ENCODE measurements at regions not wholly inside any gene's neighbourhood (a gene's known extent, or its start where the extent isn't known, plus 50 kb on each side); places are given as distances from the start of the nearest gene placed in this dataset.

GRCh38 chr11:115626414-115626813 is 122.2 kb upstream of the CADM1 start:
- Histone ChIP-seq H3K27ac (ENCODE audit: low read depth, low read length) (no peak overlapping the region), H3K4me3 (ENCODE audit: low read depth, low read length) (no peak overlapping the region), H3K4me1 (ENCODE audit: control insufficient read depth, insufficient read depth, low read length) (peaks cover 7% of the 10 kb centered on the region; the same call in 1 of the 2 replicates), H3K9me3 (ENCODE audit: control insufficient read depth, insufficient read depth, low read length) (no peaks in the 10 kb centered on the region), H3K9ac (ENCODE audit: low read depth, low read length) (no peak overlapping the region), H3K36me3 (ENCODE audit: control insufficient read depth, insufficient read depth, low read length) (no peaks in the 10 kb centered on the region), H3K27me3 (ENCODE audit: control insufficient read depth, insufficient read depth, low read length) (no peaks in the 10 kb centered on the region)

DNA sequence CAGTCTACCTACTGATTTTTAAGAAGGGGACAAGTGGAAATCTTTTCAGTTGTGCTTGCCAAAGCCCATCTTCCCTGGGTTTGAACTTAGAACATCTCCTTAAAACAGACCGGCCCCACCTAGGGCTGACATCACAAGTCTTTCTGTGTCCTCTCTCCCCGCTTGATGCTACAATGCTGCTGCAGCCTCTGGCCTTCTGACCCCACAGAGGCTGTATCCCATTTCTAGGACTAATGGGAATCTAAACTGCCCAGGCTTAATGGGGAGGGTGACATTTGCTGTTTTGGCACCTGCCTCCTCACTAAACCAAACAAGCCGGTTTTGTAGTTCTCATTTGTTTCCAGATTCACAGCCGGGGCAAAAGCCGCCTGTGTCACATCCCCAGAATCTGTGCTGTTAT is 121.3 kb upstream of the CADM1 start:
- Histone ChIP-seq H3K4me3 (ENCODE audit: low read depth, low read length) (no peak overlapping the region), H3K9ac (ENCODE audit: low read depth, low read length) (no peak overlapping the region), H3K9me3 (ENCODE audit: control insufficient read depth, insufficient read depth, low read length) (no peaks in the 10 kb centered on the region), H3K27ac (ENCODE audit: low read depth, low read length) (no peak overlapping the region), H3K4me1 (ENCODE audit: control insufficient read depth, insufficient read depth, low read length) (peaks cover 6% of the 10 kb centered on the region; the same call in 1 of the 2 replicates), H3K36me3 (ENCODE audit: control insufficient read depth, insufficient read depth, low read length) (no peaks in the 10 kb centered on the region), H3K27me3 (ENCODE audit: control insufficient read depth, insufficient read depth, low read length) (no peaks in the 10 kb centered on the region)

GRCh38 chr11:115624065-115624464 is 119.8 kb upstream of the CADM1 start:
- no peak overlapping the region for H3K9ac ChIP-seq (ENCODE audit: low read depth, low read length)
- no peaks in the 10 kb centered on the region for H3K9me3 ChIP-seq (ENCODE audit: control insufficient read depth, insufficient read depth, low read length)
- no peaks in the 10 kb centered on the region for H3K4me1 ChIP-seq (ENCODE audit: control insufficient read depth, insufficient read depth, low read length)
- H3K4me3 ChIP-seq (ENCODE audit: low read depth, low read length) = no peak overlapping the region
- H3K36me3 ChIP-seq (ENCODE audit: control insufficient read depth, insufficient read depth, low read length) = no peaks in the 10 kb centered on the region
- no peak overlapping the region for H3K27ac ChIP-seq (ENCODE audit: low read depth, low read length)
- H3K27me3 ChIP-seq (ENCODE audit: control insufficient read depth, insufficient read depth, low read length) = no peaks in the 10 kb centered on the region

DNA sequence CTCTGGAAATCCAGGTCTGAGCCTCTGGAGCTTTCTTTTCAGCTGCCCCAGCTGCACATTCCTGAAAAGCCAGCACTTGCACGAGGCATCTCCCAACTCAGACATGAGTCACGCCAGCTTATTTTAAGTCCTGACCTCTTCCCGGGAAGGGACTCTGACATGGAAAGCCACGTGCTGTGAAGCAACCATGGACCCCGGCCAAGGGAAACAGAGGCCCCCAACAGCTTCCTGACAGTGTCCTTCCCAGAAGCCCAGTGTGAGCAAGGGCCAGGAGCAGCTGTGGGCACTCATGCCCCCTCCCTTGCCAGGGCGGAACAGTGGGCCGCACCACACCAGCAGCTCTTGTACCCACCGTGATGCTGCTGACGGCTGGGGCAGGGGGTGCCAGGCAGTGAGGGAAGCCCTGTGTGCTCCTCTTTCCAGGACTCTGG is 118.8 kb upstream of the CADM1 start:
- Histone ChIP-seq H3K36me3 (ENCODE audit: control insufficient read depth, insufficient read depth, low read length) (no peaks in the 10 kb centered on the region), H3K9me3 (ENCODE audit: control insufficient read depth, insufficient read depth, low read length) (no peaks in the 10 kb centered on the region), H3K27ac (ENCODE audit: low read depth, low read length) (no peak overlapping the region), H3K4me3 (ENCODE audit: low read depth, low read length) (no peak overlapping the region), H3K9ac (ENCODE audit: low read depth, low read length) (no peak overlapping the region), H3K4me1 (ENCODE audit: control insufficient read depth, insufficient read depth, low read length) (no peaks in the 10 kb centered on the region), H3K27me3 (ENCODE audit: control insufficient read depth, insufficient read depth, low read length) (no peaks in the 10 kb centered on the region)

DNA sequence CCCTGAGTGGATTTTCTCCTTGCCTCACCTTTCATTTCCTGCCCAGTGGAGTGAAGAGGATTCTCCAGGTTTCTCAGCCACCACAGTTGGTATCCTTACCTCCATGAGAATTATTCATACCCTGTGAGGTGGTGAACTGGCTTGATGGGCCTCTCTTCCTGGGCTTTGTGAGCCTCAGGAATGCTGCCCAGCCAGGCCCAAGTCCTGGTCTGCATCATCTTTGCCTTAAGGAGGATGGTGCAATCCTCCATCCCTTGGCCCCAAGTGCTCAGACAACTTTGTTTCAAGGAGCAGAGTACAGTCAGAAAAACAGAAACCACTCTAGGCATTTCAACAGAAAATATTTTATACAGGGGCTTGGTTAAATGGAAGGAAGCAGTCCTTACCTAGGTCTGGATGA is 114.2 kb upstream of the CADM1 start:
- no peak overlapping the region for H3K9ac ChIP-seq (ENCODE audit: low read depth, low read length)
- no peaks in the 10 kb centered on the region for H3K9me3 ChIP-seq (ENCODE audit: control insufficient read depth, insufficient read depth, low read length)
- no peak overlapping the region for H3K27ac ChIP-seq (ENCODE audit: low read depth, low read length)
- H3K4me1 ChIP-seq (ENCODE audit: control insufficient read depth, insufficient read depth, low read length) = no peaks in the 10 kb centered on the region; the same call in 1 of the 2 replicates
- no peaks in the 10 kb centered on the region for H3K36me3 ChIP-seq (ENCODE audit: control insufficient read depth, insufficient read depth, low read length)
- no peaks in the 10 kb centered on the region for H3K27me3 ChIP-seq (ENCODE audit: control insufficient read depth, insufficient read depth, low read length)
- H3K4me3 ChIP-seq (ENCODE audit: low read depth, low read length) = no peak overlapping the region

DNA sequence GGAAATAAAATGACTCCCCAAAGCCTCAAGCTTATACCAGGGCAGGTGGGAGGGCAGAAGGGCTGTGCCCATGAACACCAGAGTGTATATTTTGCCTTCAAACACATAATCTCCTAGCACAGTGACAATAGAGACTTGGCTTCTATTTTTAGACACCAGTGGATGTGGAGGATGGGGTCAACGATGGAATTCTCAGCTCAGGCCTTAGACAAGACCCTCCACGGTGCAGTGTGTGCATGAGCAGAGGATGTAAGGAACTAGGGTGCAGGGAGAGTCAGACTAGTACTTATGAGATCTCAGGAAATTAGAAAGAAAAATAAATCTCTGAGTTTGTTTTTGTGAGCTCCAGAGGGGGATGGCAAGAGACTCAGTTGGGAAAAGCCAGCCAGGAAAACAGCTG is 113.6 kb upstream of the CADM1 start:
- no peak overlapping the region for H3K27ac ChIP-seq (ENCODE audit: low read depth, low read length)
- no peaks in the 10 kb centered on the region for H3K9me3 ChIP-seq (ENCODE audit: control insufficient read depth, insufficient read depth, low read length)
- no peaks in the 10 kb centered on the region for H3K36me3 ChIP-seq (ENCODE audit: control insufficient read depth, insufficient read depth, low read length)
- peaks cover 3% of the 10 kb centered on the region; the same call in 1 of the 2 replicates for H3K4me1 ChIP-seq (ENCODE audit: control insufficient read depth, insufficient read depth, low read length)
- no peak overlapping the region for H3K4me3 ChIP-seq (ENCODE audit: low read depth, low read length)
- H3K27me3 ChIP-seq (ENCODE audit: control insufficient read depth, insufficient read depth, low read length) = no peaks in the 10 kb centered on the region
- no peak overlapping the region for H3K9ac ChIP-seq (ENCODE audit: low read depth, low read length)

DNA sequence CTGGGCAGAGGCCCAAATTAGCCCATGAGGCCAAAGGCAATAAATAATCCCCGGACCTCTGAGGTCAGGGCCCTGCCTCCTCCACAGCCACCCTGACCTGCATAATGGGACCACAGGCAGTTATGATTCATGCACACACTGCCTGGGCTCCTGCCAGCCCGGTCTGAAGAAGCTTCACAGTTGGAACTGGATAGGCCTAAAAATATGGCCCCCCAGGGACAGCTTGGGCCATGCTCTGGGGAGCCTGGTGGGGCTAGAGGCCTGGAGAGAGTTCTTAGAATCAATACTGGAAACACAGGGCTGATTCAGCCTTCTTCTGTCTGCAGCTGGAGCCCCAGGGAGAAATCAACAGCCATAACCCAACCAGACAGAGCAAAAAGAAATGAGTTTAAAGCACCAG is 112.8 kb upstream of the CADM1 start:
- H3K36me3 ChIP-seq (ENCODE audit: control insufficient read depth, insufficient read depth, low read length) = no peaks in the 10 kb centered on the region
- no peak overlapping the region for H3K27ac ChIP-seq (ENCODE audit: low read depth, low read length)
- H3K4me3 ChIP-seq (ENCODE audit: low read depth, low read length) = no peak overlapping the region
- H3K9ac ChIP-seq (ENCODE audit: low read depth, low read length) = no peak overlapping the region
- no peaks in the 10 kb centered on the region for H3K9me3 ChIP-seq (ENCODE audit: control insufficient read depth, insufficient read depth, low read length)
- peaks cover 11% of the 10 kb centered on the region for H3K4me1 ChIP-seq (ENCODE audit: control insufficient read depth, insufficient read depth, low read length)
- H3K27me3 ChIP-seq (ENCODE audit: control insufficient read depth, insufficient read depth, low read length) = no peaks in the 10 kb centered on the region

DNA sequence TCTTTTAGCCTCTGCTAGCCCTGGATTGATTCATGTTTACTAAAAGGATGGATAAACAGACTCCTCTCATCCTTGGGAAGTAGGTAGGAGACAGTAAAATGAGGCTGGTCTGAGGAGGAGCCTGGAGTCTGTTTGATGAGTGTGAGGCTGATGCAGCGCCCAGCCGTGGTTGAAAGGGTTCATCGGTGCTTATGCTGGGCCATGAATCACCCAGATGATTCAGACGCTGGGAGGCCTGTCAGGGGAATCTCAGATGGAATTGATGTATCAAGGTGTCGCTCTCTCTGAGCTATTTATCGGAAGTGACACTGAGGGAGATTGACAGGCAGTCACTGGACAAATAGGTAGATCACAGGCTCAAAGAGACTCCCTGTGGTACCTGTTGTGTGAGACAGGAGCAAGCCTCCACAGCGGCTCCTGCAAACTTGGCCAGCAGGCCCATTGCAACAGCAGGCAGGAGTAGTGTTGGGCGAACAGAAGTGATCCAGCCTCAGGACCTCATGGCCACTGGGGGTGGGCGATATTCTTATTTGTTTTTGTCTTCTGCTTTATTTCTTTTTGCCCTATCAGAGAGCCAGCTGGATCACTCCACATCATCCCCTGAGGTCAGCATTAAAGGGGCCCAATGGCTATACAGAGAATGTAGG is 109.9 kb upstream of the CADM1 start:
- Histone ChIP-seq H3K9ac (ENCODE audit: low read depth, low read length) (no peak overlapping the region), H3K4me1 (ENCODE audit: control insufficient read depth, insufficient read depth, low read length) (peaks cover 21% of the 10 kb centered on the region), H3K9me3 (ENCODE audit: control insufficient read depth, insufficient read depth, low read length) (no peaks in the 10 kb centered on the region), H3K27me3 (ENCODE audit: control insufficient read depth, insufficient read depth, low read length) (no peaks in the 10 kb centered on the region), H3K27ac (ENCODE audit: low read depth, low read length) (no peak overlapping the region), H3K36me3 (ENCODE audit: control insufficient read depth, insufficient read depth, low read length) (no peaks in the 10 kb centered on the region), H3K4me3 (ENCODE audit: low read depth, low read length) (no peak overlapping the region)

- H3K9me3 ChIP-seq (ENCODE audit: control insufficient read depth, insufficient read depth, low read length) = no peaks in the 10 kb centered on the region
- no peak overlapping the region for H3K27ac ChIP-seq (ENCODE audit: low read depth, low read length)
- no peaks in the 10 kb centered on the region for H3K27me3 ChIP-seq (ENCODE audit: control insufficient read depth, insufficient read depth, low read length)
Measured at GRCh38 chr11:115613004-115613403, 108.8 kb upstream of the CADM1 start.

GRCh38 chr11:115612046-115612730 is 108.0 kb upstream of the CADM1 start:
- Histone ChIP-seq H3K4me3 (ENCODE audit: low read depth, low read length) (no peak overlapping the region), H3K27ac (ENCODE audit: low read depth, low read length) (peak overlapping the region; percentile 2), H3K9ac (ENCODE audit: low read depth, low read length) (no peak overlapping the region), H3K27me3 (ENCODE audit: control insufficient read depth, insufficient read depth, low read length) (peaks cover 3% of the 10 kb centered on the region; the same call in 1 of the 2 replicates), H3K36me3 (ENCODE audit: control insufficient read depth, insufficient read depth, low read length) (no peaks in the 10 kb centered on the region), H3K9me3 (ENCODE audit: control insufficient read depth, insufficient read depth, low read length) (no peaks in the 10 kb centered on the region), H3K4me1 (ENCODE audit: control insufficient read depth, insufficient read depth, low read length) (peaks cover 21% of the 10 kb centered on the region)

More at GRCh38 chr11:115613004-115613403, 108.8 kb upstream of the CADM1 start:
- H3K9ac ChIP-seq (ENCODE audit: low read depth, low read length) = no peak overlapping the region
- H3K4me3 ChIP-seq (ENCODE audit: low read depth, low read length) = no peak overlapping the region
- no peaks in the 10 kb centered on the region for H3K36me3 ChIP-seq (ENCODE audit: control insufficient read depth, insufficient read depth, low read length)
- H3K4me1 ChIP-seq (ENCODE audit: control insufficient read depth, insufficient read depth, low read length) = peaks cover 21% of the 10 kb centered on the region

DNA sequence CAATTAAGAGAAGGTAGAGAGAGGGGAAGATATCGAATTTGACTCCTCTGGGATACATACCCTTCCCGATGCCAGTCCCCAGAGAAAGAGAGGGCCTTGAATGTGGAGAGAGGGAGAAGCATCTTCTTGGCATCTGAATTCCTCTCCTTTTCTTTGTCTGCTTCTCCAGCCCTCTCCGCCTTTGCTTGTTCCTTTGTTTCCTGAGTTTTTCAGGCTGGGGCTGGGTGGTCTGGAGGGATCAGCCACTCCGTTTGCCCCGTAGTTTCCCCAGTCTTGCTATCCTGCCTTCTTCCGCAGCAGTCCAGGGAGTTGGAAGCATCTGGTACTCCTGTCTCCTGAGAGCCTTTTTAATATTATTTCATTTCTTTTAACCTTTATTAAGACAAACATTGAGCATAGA is 107.1 kb upstream of the CADM1 start:
- H3K27ac ChIP-seq (ENCODE audit: low read depth, low read length) = no peak overlapping the region
- H3K4me3 ChIP-seq (ENCODE audit: low read depth, low read length) = no peak overlapping the region
- H3K36me3 ChIP-seq (ENCODE audit: control insufficient read depth, insufficient read depth, low read length) = no peaks in the 10 kb centered on the region
- H3K27me3 ChIP-seq (ENCODE audit: control insufficient read depth, insufficient read depth, low read length) = peaks cover 3% of the 10 kb centered on the region; the same call in 1 of the 2 replicates
- no peak overlapping the region for H3K9ac ChIP-seq (ENCODE audit: low read depth, low read length)
- peaks cover 21% of the 10 kb centered on the region for H3K4me1 ChIP-seq (ENCODE audit: control insufficient read depth, insufficient read depth, low read length)
- no peaks in the 10 kb centered on the region for H3K9me3 ChIP-seq (ENCODE audit: control insufficient read depth, insufficient read depth, low read length)
